SK-N-SH (cell line): ENCODE measurements at regions not wholly inside any gene's neighbourhood (a gene's known extent, or its start where the extent isn't known, plus 50 kb on each side); places are given as distances from the start of the nearest gene placed in this dataset.

Experiments
- EP300 ChIP-seq, 2 experiments: IDR thresholded peaks; 2 replicates each; pipeline versions ENCODE4 v1.4.0 to v1.6.1; 2012; ENCODE audit warnings: borderline replicate concordance in 1 of 2, low read depth in 1 of 2, low read length in 1 of 2
- FOXJ3 ChIP-seq: sonication (generic); formaldehyde crosslinking; IDR thresholded peaks from 2 replicates; pipeline ENCODE4 v1.5.1; 2020; ENCODE audit warnings: mild to moderate bottlenecking, missing genetic modification reagents
- JUND ChIP-seq: IDR thresholded peaks from 2 replicates; pipeline ENCODE4 v1.4.0; 2012
- MAX ChIP-seq: IDR thresholded peaks from 2 replicates; pipeline ENCODE4 v1.4.0; 2012; ENCODE audit warnings: low read depth
- POLR2AphosphoS5 ChIP-seq: IDR thresholded peaks from 2 replicates; pipeline ENCODE4 v1.6.1; 2012; ENCODE audit warnings: low read depth, low read length
- SIN3A ChIP-seq: IDR thresholded peaks from 2 replicates; pipeline ENCODE4 v1.6.1; 2012; ENCODE audit warnings: low read depth, mild to moderate bottlenecking, low read length, moderate library complexity, borderline replicate concordance
- SMC3 ChIP-seq: IDR thresholded peaks from 2 replicates; pipeline ENCODE4 v1.6.1; 2012; ENCODE audit warnings: low read depth, low read length, improper control_type of control experiment
- USF1 ChIP-seq: IDR thresholded peaks from 2 replicates; pipeline ENCODE4 v1.4.0; 2012; ENCODE audit warnings: low read depth, borderline replicate concordance
- TF ChIP-seq, protein P1 (sequence below): fragments of 200-600 bp; sonication (generic); IDR thresholded peaks from 2 replicates; pipeline ENCODE4 v1.6.1; 2017; ENCODE audit warnings: antibody characterized with exemption, mild to moderate bottlenecking, moderate library complexity
- TF ChIP-seq, protein P2 (sequence below): fragments of 150-350 bp; IDR thresholded peaks from 2 replicates; pipeline ENCODE4 v1.6.1; 2016; ENCODE audit warnings: mild to moderate bottlenecking, low read depth, low read length

GRCh38 chr1:61004262-61005003 lies 77.9 kb upstream of the NFIA start:
- TF ChIP-seq FOXJ3 (no peak), MAX (no peak), EP300 (IDR thresholded peaks at IDR 0.05; ENCODE audit: borderline replicate concordance in 1 of 2, low read depth in 1 of 2, low read length in 1 of 2) (no peak), JUND (no peak), SIN3A (no peak), USF1 (no peak), POLR2AphosphoS5 (no peak), SMC3 (no peak)
- TF ChIP-seq, protein P1, sequence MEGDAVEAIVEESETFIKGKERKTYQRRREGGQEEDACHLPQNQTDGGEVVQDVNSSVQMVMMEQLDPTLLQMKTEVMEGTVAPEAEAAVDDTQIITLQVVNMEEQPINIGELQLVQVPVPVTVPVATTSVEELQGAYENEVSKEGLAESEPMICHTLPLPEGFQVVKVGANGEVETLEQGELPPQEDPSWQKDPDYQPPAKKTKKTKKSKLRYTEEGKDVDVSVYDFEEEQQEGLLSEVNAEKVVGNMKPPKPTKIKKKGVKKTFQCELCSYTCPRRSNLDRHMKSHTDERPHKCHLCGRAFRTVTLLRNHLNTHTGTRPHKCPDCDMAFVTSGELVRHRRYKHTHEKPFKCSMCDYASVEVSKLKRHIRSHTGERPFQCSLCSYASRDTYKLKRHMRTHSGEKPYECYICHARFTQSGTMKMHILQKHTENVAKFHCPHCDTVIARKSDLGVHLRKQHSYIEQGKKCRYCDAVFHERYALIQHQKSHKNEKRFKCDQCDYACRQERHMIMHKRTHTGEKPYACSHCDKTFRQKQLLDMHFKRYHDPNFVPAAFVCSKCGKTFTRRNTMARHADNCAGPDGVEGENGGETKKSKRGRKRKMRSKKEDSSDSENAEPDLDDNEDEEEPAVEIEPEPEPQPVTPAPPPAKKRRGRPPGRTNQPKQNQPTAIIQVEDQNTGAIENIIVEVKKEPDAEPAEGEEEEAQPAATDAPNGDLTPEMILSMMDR: no peak
- TF ChIP-seq, protein P2, sequence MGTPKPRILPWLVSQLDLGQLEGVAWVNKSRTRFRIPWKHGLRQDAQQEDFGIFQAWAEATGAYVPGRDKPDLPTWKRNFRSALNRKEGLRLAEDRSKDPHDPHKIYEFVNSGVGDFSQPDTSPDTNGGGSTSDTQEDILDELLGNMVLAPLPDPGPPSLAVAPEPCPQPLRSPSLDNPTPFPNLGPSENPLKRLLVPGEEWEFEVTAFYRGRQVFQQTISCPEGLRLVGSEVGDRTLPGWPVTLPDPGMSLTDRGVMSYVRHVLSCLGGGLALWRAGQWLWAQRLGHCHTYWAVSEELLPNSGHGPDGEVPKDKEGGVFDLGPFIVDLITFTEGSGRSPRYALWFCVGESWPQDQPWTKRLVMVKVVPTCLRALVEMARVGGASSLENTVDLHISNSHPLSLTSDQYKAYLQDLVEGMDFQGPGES: no peak
